Stimulated activated naive B cell treated with anti-CD40 and anti-IgM and Interleukin-4, amounts not matched to agents 10 μg/mL and 1 μg/mL and 100 μg/mL, for 72 hours (primary cell): ENCODE measurements at regions not wholly inside any gene's neighbourhood (a gene's known extent, or its start where the extent isn't known, plus 50 kb on each side); places are given as distances from the start of the nearest gene placed in this dataset.

Experiments
- ATAC-seq, 2 donors: fragments of 150-1000 bp; cut with Tn5 transposase; replicated peaks; 2 replicates each; pipeline ENCODE4 v1.10.0; 2021; ENCODE audit warnings: moderate library complexity in 1 of 2
- DNase-seq: peaks from one replicate; pipeline ENCODE4 v3.0.0; 2021
- H3K27ac Mint-ChIP-seq: one replicate; pipeline ENCODE4 v1.8.0; 2022; ENCODE audit warnings: mild to moderate bottlenecking, mixed read lengths
- H3K27me3 Mint-ChIP-seq, 2 donors: one replicate each; pipeline ENCODE4 v1.8.0; 2022; ENCODE audit warnings: mixed read lengths in 2 of 2
- H3K36me3 Mint-ChIP-seq, 2 donors: one replicate each; pipeline ENCODE4 v1.8.0; 2022; ENCODE audit warnings: mixed read lengths in 2 of 2, mild to moderate bottlenecking in 1 of 2
- H3K4me1 Mint-ChIP-seq, 2 donors: one replicate each; pipeline ENCODE4 v1.8.0; 2022; ENCODE audit warnings: mixed read lengths in 2 of 2, mild to moderate bottlenecking in 1 of 2
- H3K4me3 Mint-ChIP-seq, 2 donors: one replicate each; pipeline ENCODE4 v1.8.0; 2022; ENCODE audit warnings: mild to moderate bottlenecking in 2 of 2, mixed read lengths in 2 of 2, moderate library complexity in 1 of 2
- H3K9me3 Mint-ChIP-seq, 2 donors: one replicate each; pipeline ENCODE4 v1.8.0; 2022; ENCODE audit warnings: mixed read lengths in 2 of 2, mild to moderate bottlenecking in 1 of 2

DNA sequence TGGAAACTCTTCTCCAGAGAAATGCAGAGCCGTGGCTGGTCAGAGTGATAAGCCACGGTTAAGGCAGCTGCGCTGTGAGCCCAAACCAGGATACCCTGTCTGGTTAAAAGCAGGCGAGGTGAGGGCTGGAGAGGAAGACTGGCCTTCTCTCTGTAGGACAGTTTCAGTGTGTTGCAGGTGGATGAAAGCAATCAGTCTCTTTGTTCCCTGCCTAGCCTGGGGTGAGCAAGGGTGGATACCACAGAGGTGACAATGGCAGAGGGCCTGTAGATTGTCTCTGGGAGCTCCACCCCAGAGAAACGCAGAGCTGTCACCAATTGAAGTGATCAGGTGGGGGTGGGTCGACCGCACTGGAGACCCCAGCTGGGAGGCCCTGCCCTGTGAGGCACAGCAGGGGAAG lies 621.9 kb downstream of the LRFN5 start:
- Mint-ChIP-seq H3K27ac (no peak overlapping the region), H3K4me1 (peaks cover 0 to 3% of the 10 kb centered on the region in 2 donors), H3K36me3 (no peaks in the 10 kb centered on the region), H3K9me3 (peaks cover 0 to 2% of the 10 kb centered on the region in 2 donors), H3K27me3 (no peaks in the 10 kb centered on the region), H3K4me3 (no peak overlapping the region)
- DNase-seq (no peak), ATAC-seq (no peak)

DNA sequence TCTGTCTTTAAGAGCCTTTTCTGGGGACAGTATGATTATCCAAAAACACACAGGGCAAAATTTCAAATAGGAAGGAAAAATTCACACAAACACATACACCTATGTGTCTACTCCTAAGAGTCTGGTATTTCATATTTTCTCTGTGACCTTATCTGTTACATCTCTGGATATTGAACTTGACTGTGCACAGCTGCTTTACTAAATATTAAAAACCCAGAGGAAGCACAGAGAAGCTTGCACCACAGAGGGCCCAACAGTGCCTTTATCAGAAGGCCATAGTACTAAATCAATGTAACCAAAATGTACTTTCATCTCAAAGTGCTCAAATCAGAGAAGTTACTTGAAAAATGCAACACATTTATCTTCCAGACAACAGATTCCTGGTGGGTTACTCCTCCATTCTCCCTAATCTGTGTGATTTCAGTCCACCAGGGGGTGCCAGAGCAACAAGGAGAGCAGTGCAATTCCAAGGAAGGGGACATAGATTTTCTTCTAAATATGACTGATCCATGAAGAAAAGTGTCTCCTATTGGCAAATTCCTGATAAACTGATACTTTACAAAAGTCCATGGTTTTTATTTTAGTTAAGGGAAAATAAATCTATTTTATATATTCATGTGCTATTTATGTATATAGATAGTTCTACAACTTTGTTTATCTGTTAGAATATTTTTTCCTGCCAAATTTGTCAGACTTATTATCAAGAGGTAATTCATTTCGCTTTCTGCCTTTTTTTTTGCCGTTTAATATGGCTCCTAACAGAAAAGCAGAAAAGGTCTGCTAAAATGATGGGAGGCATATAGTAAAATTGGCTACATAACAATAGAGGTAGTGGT lies 617.6 kb downstream of the LRFN5 start:
- Mint-ChIP-seq H3K36me3 (no peaks in the 10 kb centered on the region), H3K27ac (no peak overlapping the region), H3K9me3 (no peaks in the 10 kb centered on the region), H3K27me3 (no peaks in the 10 kb centered on the region), H3K4me3 (no peak overlapping the region), H3K4me1 (peaks cover 3 to 15% of the 10 kb centered on the region in 2 donors)
- ATAC-seq (no peak), DNase-seq (peak; percentile 10)

DNA sequence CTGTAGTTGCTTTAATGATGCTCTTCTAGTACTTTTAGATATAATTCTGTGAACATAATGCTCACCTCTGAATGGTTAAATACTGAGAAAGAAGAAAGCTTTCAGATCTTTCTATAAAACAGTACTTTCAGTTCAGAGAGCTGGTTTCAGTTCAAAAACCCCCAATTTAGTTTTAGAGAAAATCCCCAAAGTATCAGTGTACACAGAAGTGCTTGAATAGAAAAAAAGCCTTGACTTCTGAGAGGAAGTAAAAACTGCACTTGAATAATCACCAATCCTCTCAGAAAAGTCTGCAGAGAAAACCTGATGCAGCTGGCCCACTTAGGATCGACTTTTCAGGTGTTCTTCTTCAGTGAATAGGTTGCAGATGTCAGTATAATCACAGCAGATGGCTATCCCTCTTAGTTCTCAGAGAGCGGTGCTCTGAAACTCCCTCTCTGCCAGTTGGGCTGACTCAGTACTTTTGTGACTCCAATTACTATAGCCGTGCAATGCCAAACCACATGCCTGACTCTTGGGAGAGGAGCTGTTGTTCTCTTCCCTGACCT lies 616.3 kb downstream of the LRFN5 start:
- peak overlapping the region; percentile 2 for H3K27ac Mint-ChIP-seq
- H3K27me3 Mint-ChIP-seq: no peaks in the 10 kb centered on the region
- no peaks in the 10 kb centered on the region for H3K9me3 Mint-ChIP-seq
- H3K4me3 Mint-ChIP-seq: peak overlapping the region in 1 of 2 donors; percentile 16
- no peaks in the 10 kb centered on the region for H3K36me3 Mint-ChIP-seq
- H3K4me1 Mint-ChIP-seq: peaks cover 3 to 15% of the 10 kb centered on the region in 2 donors
- DNase-seq (peak; percentile 7), ATAC-seq (peak; percentile 89 to 92)

DNA sequence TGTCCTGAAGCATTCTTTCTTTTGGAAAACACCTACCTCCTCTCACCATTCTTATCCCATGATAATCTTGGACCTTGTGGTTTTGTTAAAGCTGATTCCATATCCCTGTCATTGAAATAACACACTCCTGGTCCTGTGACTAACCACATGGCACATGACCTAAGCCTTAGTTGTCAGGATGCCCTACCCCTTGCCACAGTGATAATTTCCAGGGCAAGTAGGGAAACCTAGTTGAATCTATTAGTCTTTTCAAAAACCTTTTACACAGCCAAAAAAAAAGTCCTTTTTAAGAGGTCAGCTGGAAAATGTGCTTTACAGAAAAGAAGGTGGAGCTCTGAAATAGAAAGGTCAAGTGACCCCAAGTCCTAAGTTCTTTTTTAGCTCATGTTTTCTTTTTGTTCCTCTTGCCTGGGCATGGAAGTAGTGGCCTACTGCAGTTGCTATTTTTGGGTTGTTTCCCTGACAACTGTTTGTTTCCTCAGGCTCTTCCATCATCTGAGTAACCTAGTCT lies 608.4 kb downstream of the LRFN5 start:
- no peaks in the 10 kb centered on the region for H3K9me3 Mint-ChIP-seq
- no peaks in the 10 kb centered on the region for H3K27me3 Mint-ChIP-seq
- ATAC-seq (no peak), DNase-seq (no peak)
- no peaks in the 10 kb centered on the region for H3K36me3 Mint-ChIP-seq
- H3K4me3 Mint-ChIP-seq: no peak overlapping the region
- H3K27ac Mint-ChIP-seq: no peak overlapping the region
- H3K4me1 Mint-ChIP-seq: peaks cover 4 to 7% of the 10 kb centered on the region in 2 donors

DNA sequence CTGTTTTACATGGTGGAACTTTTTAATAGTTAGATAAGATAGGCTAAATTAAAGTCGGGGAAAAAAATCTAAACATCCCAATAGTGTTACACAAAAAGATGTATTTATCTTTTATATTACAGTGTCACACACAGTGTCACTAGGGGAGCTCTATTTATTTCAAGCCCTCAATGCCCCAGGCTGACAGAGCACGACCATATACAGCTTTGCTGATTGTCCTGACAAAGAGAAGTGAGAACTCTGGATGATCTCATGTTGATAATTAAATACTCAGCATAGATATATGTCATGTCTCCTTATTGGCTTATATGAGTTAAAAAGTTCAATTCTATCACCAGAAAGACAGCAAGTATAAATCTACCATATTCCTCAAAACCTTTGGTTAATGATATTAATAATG lies 594.3 kb downstream of the LRFN5 start:
- no peak overlapping the region for H3K27ac Mint-ChIP-seq
- ATAC-seq: peak; percentile 34 to 45

DNA sequence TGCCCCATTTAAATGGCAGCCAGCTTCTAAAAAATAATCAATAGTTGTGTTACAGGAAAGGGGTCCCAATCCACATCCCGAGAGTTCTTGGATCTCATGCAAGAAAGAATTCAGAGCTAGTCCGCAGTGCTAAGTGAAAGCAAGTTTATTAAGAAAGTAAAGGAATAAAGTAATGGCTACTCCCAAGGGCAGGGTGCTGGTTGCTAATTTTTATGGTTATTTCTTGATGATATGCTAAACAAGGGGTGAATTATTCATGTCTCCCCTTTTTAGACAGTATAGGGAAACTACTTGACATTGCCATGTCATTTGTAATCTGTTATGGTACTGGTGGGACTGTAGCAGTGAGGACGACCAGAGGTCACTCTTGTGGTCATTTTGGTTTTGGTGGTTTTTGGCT lies 591.3 kb downstream of the LRFN5 start:
- DNase-seq (no peak), ATAC-seq (no peak)
- Mint-ChIP-seq H3K27me3 (no peaks in the 10 kb centered on the region), H3K36me3 (no peaks in the 10 kb centered on the region), H3K4me3 (no peak overlapping the region), H3K4me1 (no peaks in the 10 kb centered on the region), H3K9me3 (no peaks in the 10 kb centered on the region), H3K27ac (no peak overlapping the region)

More for the DNA sequence above, 594.3 kb downstream of the LRFN5 start:
- Mint-ChIP-seq H3K4me3 (no peak overlapping the region), H3K36me3 (no peaks in the 10 kb centered on the region), H3K27me3 (no peaks in the 10 kb centered on the region), H3K9me3 (no peaks in the 10 kb centered on the region), H3K4me1 (no peaks in the 10 kb centered on the region)
- no peak for DNase-seq

DNA sequence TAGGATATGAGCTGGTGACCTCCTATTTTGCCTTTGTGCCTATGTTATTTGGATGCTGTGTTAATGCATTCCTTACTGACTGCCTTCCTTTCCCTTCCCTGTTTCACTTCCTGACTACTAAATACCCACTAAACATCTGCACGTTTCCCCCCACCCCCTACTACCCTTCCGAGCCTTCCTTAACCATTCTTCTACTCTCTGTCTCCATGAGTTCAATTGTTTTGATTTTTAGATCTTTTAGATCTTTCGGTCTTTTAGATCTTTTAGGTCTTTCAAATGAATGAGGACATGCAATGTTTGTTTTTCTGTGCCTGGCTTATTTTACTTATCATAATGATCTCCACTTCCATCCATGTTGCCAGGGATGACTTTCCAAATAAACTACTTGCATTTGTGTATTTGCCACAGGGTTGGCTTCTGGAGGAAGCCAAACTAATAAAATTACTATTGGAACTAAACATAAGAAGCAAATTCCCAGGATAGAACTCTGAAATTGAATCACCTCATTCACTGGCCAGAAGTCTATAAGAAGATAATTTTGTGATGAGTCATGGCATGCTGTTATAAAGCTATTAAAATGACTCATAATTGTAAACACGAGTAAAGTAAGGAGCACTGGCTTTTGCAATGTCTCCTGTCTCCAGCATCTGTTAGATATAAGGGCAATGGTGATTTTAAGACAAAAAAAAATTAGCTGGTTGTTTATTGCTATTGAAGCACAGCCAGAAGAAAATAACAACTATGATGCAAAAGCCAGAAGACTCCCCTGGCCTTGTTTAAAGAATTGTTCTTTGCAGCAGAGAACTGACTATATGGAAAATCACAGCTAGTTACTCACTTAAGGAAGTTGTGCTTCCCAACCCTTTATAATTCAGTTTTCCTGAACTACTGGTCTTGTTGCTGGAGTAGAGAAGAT lies 586.3 kb downstream of the LRFN5 start:
- no peaks in the 10 kb centered on the region for H3K27me3 Mint-ChIP-seq
- H3K27ac Mint-ChIP-seq: no peak overlapping the region
- H3K9me3 Mint-ChIP-seq: peaks cover 0 to 3% of the 10 kb centered on the region in 2 donors
- no peak for ATAC-seq
- DNase-seq: no peak
- H3K4me1 Mint-ChIP-seq: no peaks in the 10 kb centered on the region
- H3K4me3 Mint-ChIP-seq: no peak overlapping the region
- H3K36me3 Mint-ChIP-seq: no peaks in the 10 kb centered on the region

DNA sequence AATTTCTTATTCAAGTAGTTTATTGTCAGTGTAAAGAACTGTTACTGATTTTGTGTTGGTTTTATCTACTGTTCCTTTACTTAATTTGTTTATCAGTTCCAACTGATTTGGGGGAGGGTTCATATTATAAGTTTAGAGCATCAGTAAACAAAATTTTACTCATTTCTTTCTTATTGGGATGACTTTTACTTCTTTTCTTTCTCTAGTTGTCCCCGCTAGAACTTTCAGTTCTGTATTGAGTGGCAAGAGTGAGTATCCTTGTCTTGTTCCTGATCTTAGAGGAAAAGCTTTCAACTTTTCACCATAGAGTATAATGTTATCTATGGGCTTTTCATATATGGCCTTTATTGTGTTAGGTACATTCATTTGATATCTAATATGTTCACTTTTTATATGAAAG lies 584.1 kb downstream of the LRFN5 start:
- Mint-ChIP-seq H3K27ac (no peak overlapping the region), H3K4me1 (peaks cover 0 to 2% of the 10 kb centered on the region in 2 donors), H3K27me3 (no peaks in the 10 kb centered on the region), H3K36me3 (no peaks in the 10 kb centered on the region), H3K4me3 (no peak overlapping the region), H3K9me3 (peaks cover 0 to 5% of the 10 kb centered on the region in 2 donors)
- DNase-seq (no peak), ATAC-seq (peak in 1 of 2 donors; percentile 12)

DNA sequence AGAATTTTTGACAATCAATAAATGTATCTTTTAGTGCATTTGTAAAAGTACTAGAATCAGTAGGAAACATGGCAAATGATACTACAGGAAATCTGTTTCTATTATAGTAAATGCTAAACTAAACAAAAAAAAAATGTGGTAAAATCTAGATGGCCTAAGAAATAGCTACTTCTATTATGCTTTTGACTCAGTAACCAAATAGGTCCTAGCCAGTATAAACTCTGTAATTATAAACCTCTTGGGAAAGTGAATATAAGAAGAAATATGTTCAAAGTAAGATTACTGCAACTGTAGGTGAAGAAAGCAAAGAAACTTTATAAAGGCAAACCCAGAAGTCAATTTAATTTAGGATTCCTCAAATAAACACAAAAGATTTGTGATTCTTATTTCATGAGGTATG lies 581.2 kb downstream of the LRFN5 start:
- Mint-ChIP-seq H3K36me3 (no peaks in the 10 kb centered on the region), H3K9me3 (peaks cover 0 to 5% of the 10 kb centered on the region in 2 donors), H3K4me1 (peaks cover 0 to 3% of the 10 kb centered on the region in 2 donors), H3K4me3 (no peak overlapping the region), H3K27ac (no peak overlapping the region), H3K27me3 (no peaks in the 10 kb centered on the region)
- ATAC-seq (no peak), DNase-seq (no peak)

DNA sequence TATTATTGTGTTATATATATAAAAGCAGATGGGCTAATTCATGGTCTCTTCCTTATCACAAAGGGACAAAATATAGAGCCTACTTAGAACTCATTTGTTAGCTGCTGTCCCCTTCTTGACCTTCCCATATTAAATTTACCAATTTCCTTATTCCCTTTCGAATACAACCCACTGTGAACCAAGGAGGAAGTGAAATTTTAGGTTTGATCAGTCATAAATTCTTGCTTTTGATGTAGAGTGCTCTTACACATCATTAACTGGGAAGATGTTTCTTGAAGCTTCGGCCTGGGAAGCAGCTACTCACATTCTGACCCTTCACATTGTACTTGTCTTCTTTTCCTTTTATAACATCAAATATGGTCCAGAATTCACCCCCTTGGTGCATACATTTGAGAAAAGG lies 579.0 kb downstream of the LRFN5 start:
- H3K36me3 Mint-ChIP-seq: no peaks in the 10 kb centered on the region
- no peak for DNase-seq
- ATAC-seq: no peak
- H3K9me3 Mint-ChIP-seq: peaks cover 0 to 5% of the 10 kb centered on the region in 2 donors
- no peak overlapping the region for H3K27ac Mint-ChIP-seq
- H3K4me1 Mint-ChIP-seq: peaks cover 0 to 3% of the 10 kb centered on the region in 2 donors
- no peak overlapping the region for H3K4me3 Mint-ChIP-seq
- H3K27me3 Mint-ChIP-seq: no peaks in the 10 kb centered on the region

DNA sequence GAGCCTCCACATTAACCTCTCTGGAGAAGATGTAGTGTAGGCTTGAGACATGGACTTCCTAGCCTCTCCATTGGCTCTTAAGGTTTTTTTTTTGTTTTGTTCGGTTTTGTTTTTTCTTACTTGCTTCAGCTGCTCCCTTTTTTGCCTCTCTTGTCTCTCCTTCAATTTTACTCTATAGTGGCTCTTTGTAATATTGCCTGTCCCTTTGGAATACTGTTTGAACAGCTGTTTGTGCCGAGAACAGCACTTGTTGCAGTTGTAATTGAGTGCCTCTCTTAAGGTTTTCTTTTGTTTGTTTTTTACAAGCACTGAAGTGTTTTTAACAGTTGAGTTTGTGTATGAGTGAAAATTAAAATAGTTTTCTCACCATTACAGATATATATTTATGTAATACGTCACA lies 567.7 kb downstream of the LRFN5 start:
- DNase-seq (no peak), ATAC-seq (no peak)
- no peak overlapping the region for H3K27ac Mint-ChIP-seq
- H3K4me1 Mint-ChIP-seq: no peaks in the 10 kb centered on the region
- H3K9me3 Mint-ChIP-seq: peaks cover 2 to 6% of the 10 kb centered on the region in 2 donors
- H3K4me3 Mint-ChIP-seq: no peak overlapping the region
- no peaks in the 10 kb centered on the region for H3K27me3 Mint-ChIP-seq
- no peaks in the 10 kb centered on the region for H3K36me3 Mint-ChIP-seq

DNA sequence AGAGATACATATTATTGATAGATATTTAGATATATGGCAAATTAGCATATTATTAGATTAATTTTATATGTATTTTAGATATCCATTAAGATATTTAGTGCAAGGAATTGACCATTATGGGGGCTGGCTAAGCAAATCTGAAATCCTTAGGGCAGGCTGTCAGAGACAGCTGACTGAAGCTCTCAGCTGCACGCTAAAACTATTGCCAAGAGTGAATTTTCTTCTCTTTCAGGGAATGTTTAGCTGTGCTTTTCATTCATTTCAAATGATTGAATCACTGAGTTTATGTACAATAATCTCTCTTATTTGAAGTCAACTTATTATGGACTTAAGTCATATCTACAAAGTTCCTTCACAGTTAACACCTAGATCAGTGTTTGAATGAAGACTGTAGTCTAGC lies 566.5 kb downstream of the LRFN5 start:
- no peaks in the 10 kb centered on the region for H3K36me3 Mint-ChIP-seq
- no peak overlapping the region for H3K4me3 Mint-ChIP-seq
- no peak for ATAC-seq
- peaks cover 3 to 6% of the 10 kb centered on the region in 2 donors for H3K9me3 Mint-ChIP-seq
- H3K27ac Mint-ChIP-seq: no peak overlapping the region
- H3K4me1 Mint-ChIP-seq: no peaks in the 10 kb centered on the region
- no peaks in the 10 kb centered on the region for H3K27me3 Mint-ChIP-seq
- no peak for DNase-seq

DNA sequence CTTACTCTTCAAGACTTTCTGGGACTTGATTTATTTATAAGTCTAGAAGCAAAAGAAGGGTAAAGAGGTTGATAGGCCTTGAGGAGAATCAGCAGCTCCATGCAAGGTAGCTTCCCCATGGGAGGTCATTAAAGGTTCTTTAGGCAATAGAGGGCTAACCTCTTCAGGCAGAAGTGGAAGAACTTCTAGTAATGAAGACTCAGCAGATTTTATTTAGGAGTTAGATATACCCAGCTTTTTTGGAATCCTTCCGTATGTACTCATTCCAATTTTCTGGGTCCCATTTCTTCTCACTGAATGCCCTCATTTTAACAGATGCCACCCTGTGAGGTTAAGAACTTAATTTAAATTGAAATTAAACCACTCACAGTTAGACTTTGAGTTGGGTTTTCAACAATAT lies 565.6 kb downstream of the LRFN5 start:
- DNase-seq (no peak), ATAC-seq (no peak)
- no peak overlapping the region for H3K27ac Mint-ChIP-seq
- no peaks in the 10 kb centered on the region for H3K27me3 Mint-ChIP-seq
- no peaks in the 10 kb centered on the region for H3K36me3 Mint-ChIP-seq
- H3K9me3 Mint-ChIP-seq: peaks cover 4 to 11% of the 10 kb centered on the region in 2 donors
- H3K4me3 Mint-ChIP-seq: no peak overlapping the region
- no peaks in the 10 kb centered on the region for H3K4me1 Mint-ChIP-seq

DNA sequence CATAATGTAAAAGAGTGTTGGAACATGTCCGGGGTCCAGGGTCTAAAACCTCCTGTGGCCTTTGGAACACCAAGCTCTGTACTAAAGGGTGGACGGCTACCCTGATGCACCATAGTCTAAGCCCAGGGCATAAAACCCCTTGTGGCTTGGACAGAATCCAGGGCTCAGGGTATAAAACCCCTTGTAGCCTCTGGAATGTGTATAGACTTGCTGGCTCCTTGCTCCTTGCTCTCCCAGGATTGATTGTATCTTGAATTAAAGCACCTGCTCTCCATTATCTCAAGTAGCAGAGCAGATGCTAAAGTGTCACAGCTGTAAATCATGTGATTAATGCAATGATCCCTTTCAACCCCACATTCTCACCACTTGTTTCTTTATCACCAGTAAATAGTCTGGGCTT lies 556.5 kb downstream of the LRFN5 start:
- DNase-seq (no peak), ATAC-seq (no peak)
- Mint-ChIP-seq H3K27ac (no peak overlapping the region), H3K4me3 (no peak overlapping the region), H3K36me3 (no peaks in the 10 kb centered on the region), H3K9me3 (peaks cover 4 to 9% of the 10 kb centered on the region in 2 donors), H3K4me1 (no peaks in the 10 kb centered on the region), H3K27me3 (no peaks in the 10 kb centered on the region)
